HCT116 (cell line): ENCODE measurements at regions not wholly inside any gene's neighbourhood (a gene's known extent, or its start where the extent isn't known, plus 50 kb on each side); places are given as distances from the start of the nearest gene placed in this dataset.

Source experiments
- CTCF ChIP-seq, 3 experiments: fragments of 200-600 bp in 1 of 3; sonication (generic) in 1 of 3; IDR thresholded peaks in 2 of 3; conservative IDR thresholded peaks in 1 of 3; 2 replicates each; pipeline ENCODE4 v1.5.1; 2012 to 2017; ENCODE audit warnings: low read depth in 2 of 3, low read length in 2 of 3, antibody characterized with exemption in 1 of 3, borderline replicate concordance in 1 of 3, control low read depth in 1 of 3, mild to moderate bottlenecking in 1 of 3, mixed read lengths in 1 of 3, mixed run types in 1 of 3, moderate library complexity in 1 of 3; ENCODE audit not compliant: insufficient read depth in 1 of 3
- EZH2 ChIP-seq: fragments of 200-600 bp; sonication (generic); IDR thresholded peaks from 2 replicates; pipeline ENCODE4 v1.6.1; 2017; ENCODE audit warnings: antibody characterized with exemption, mixed run types
- EZH2phosphoT487 ChIP-seq: fragments of 200-600 bp; IDR thresholded peaks from 2 replicates; pipeline ENCODE4 v1.6.1; 2018; ENCODE audit warnings: antibody characterized with exemption, borderline replicate concordance
- JUND ChIP-seq: IDR thresholded peaks from 2 replicates; pipeline ENCODE4 v1.6.1; 2012
- MAX ChIP-seq: IDR thresholded peaks from 2 replicates; pipeline ENCODE4 v1.6.1; 2012
- POLR2AphosphoS5 ChIP-seq: IDR thresholded peaks from 2 replicates; pipeline ENCODE4 v1.6.1; 2011; ENCODE audit warnings: mild to moderate bottlenecking, low read depth, low read length, moderate library complexity
- RAD21 ChIP-seq: IDR thresholded peaks from 2 replicates; pipeline ENCODE4 v1.6.1; 2012; ENCODE audit warnings: low read depth, mild to moderate bottlenecking
- REST ChIP-seq: IDR thresholded peaks from 2 replicates; pipeline ENCODE4 v1.6.1; 2012; ENCODE audit warnings: low read depth
- YY1 ChIP-seq: IDR thresholded peaks from 2 replicates; pipeline ENCODE4 v1.6.1; 2011; ENCODE audit warnings: low read length, low read depth, moderate library complexity, mild to moderate bottlenecking; ENCODE audit not compliant: insufficient replicate concordance; ENCODE audit errors: extremely low read depth
- ZBTB33 ChIP-seq: IDR thresholded peaks from 2 replicates; pipeline ENCODE4 v1.6.1; 2011; ENCODE audit warnings: mild to moderate bottlenecking, low read length, moderate library complexity; ENCODE audit not compliant: insufficient replicate concordance; ENCODE audit errors: extremely low read depth

GRCh38 chr12:126967152-126967551 lies 1299.8 kb upstream of the TMEM132C start:
- TF ChIP-seq JUND = no peak
- TF ChIP-seq RAD21 = no peak
- TF ChIP-seq ZBTB33 = no peak
- TF ChIP-seq CTCF (IDR thresholded peaks at IDR 0.05 in 2 of 3, conservative IDR thresholded peaks at IDR 0.05 in 1 of 3; ENCODE audit: borderline replicate concordance in 1 of 3, insufficient read depth in 1 of 3, low read depth in 2 of 3, low read length in 2 of 3) = no peak
- no peak for TF ChIP-seq MAX
- TF ChIP-seq POLR2AphosphoS5 = no peak
- no peak for TF ChIP-seq EZH2phosphoT487
- TF ChIP-seq YY1 = no peak
- no peak for TF ChIP-seq REST
- TF ChIP-seq EZH2 = no peak
